CD8-positive, alpha-beta memory T cell (primary cell): ENCODE measurements at regions not wholly inside any gene's neighbourhood (a gene's known extent, or its start where the extent isn't known, plus 50 kb on each side); places are given as distances from the start of the nearest gene placed in this dataset.

Experiments used
- CTCF ChIA-PET: fragments of 350-600 bp; sonication (Branson Sonifier 250); formaldehyde crosslinking; loops from one replicate; lab custom pipeline; 2021; ENCODE audit warnings: antibody characterized with exemption; lab: Charles Lee
- POLR2A ChIA-PET: fragments of 350-600 bp; sonication (Branson Sonifier 250); formaldehyde crosslinking; loops from one replicate; lab custom pipeline; 2021; ENCODE audit warnings: antibody characterized with exemption; lab: Charles Lee
- DNase-seq, 5 donors: peaks; one replicate each; pipeline versions ENCODE4 v3.0.0 to v3.0.0-alpha.2; 2020 to 2022; ENCODE audit warnings: mixed read lengths in 1 of 5
- H3K27ac ChIP-seq: one replicate; pipeline ENCODE4 v1.7.0; 2013; ENCODE audit warnings: low read depth, mild to moderate bottlenecking, low read length, moderate library complexity
- H3K27me3 ChIP-seq: 2 replicates; pipeline ENCODE4 v1.7.0; 2013; ENCODE audit warnings: low read length, mild to moderate bottlenecking; ENCODE audit not compliant: insufficient read depth, poor library complexity, severe bottlenecking
- H3K36me3 ChIP-seq: 2 replicates; pipeline ENCODE4 v1.7.0; 2013; ENCODE audit warnings: mild to moderate bottlenecking, low read length, moderate library complexity; ENCODE audit not compliant: insufficient read depth
- H3K4me1 ChIP-seq: 2 replicates; pipeline ENCODE4 v1.7.0; 2013; ENCODE audit warnings: mild to moderate bottlenecking, low read length, moderate library complexity; ENCODE audit not compliant: insufficient read depth
- H3K4me3 ChIP-seq: 2 replicates; pipeline ENCODE4 v1.7.0; 2013; ENCODE audit warnings: mild to moderate bottlenecking, low read length
- H3K9me3 ChIP-seq: 2 replicates; pipeline ENCODE4 v1.7.0; 2013; ENCODE audit warnings: mild to moderate bottlenecking, low read length
- H3K27ac Mint-ChIP-seq, 8 donors: one replicate each; pipeline ENCODE4 v1.8.0; 2020 to 2021; ENCODE audit warnings: mixed read lengths in 8 of 8, mild to moderate bottlenecking in 6 of 8, inconsistent platforms in 3 of 8, moderate library complexity in 3 of 8
- H3K27me3 Mint-ChIP-seq, 2 donors: one replicate each; pipeline ENCODE4 v1.8.0; 2020 to 2021; ENCODE audit warnings: mixed read lengths in 2 of 2, mild to moderate bottlenecking in 1 of 2, moderate library complexity in 1 of 2
- H3K36me3 Mint-ChIP-seq, 3 donors: one replicate each; pipeline ENCODE4 v1.8.0; 2020 to 2021; ENCODE audit warnings: mixed read lengths in 3 of 3, inconsistent platforms in 1 of 3, mild to moderate bottlenecking in 1 of 3
- H3K4me1 Mint-ChIP-seq, 3 donors: one replicate each; pipeline ENCODE4 v1.8.0; 2020 to 2021; ENCODE audit warnings: mixed read lengths in 3 of 3, inconsistent platforms in 1 of 3, mild to moderate bottlenecking in 1 of 3
- H3K4me3 Mint-ChIP-seq, 7 donors: one replicate each; pipeline ENCODE4 v1.8.0; 2020 to 2021; ENCODE audit warnings: mixed read lengths in 7 of 7, mild to moderate bottlenecking in 6 of 7, moderate library complexity in 4 of 7, inconsistent platforms in 2 of 7
- H3K9me3 Mint-ChIP-seq, 5 donors: one replicate each; pipeline ENCODE4 v1.8.0; 2020 to 2022; ENCODE audit warnings: mixed read lengths in 5 of 5, mild to moderate bottlenecking in 3 of 5, moderate library complexity in 2 of 5, inconsistent platforms in 1 of 5

DNA sequence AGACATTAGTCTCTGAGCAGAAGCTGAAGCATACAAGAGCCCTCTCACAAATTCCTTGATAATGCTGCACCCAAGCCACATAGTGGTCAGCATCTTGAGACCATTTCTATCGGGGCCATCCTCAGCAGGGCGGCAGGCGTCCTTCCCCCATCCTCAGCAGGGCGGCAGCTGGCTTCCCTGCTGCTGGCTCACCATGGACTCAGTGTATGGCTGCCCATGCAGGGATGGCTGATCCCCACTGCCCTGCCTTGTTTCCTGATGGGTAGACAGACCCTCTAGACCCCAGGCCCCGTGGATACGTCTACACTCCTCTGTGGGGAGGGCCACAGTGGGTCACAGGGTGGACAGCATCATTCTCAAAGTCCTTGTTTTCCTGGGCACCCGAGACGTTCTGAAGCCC, 406.8 kb downstream of the TCERG1L start:
- Mint-ChIP-seq H3K36me3 (no peaks in the 10 kb centered on the region), H3K27ac (no peak overlapping the region), H3K9me3 (peaks cover 0 to 3% (median under 1%) of the 10 kb centered on the region in 5 donors), H3K4me1 (no peaks in the 10 kb centered on the region), H3K4me3 (no peak overlapping the region), H3K27me3 (no peaks in the 10 kb centered on the region)
- H3K36me3 ChIP-seq: no peaks in the 10 kb centered on the region
- H3K4me3 ChIP-seq: no peak overlapping the region
- no peaks in the 10 kb centered on the region for H3K27me3 ChIP-seq
- CTCF ChIA-PET: no interaction called here
- H3K4me1 ChIP-seq: no peaks in the 10 kb centered on the region
- no peak for DNase-seq
- H3K9me3 ChIP-seq: no peaks in the 10 kb centered on the region
- no peak overlapping the region for H3K27ac ChIP-seq
- POLR2A ChIA-PET: no interaction called here

DNA sequence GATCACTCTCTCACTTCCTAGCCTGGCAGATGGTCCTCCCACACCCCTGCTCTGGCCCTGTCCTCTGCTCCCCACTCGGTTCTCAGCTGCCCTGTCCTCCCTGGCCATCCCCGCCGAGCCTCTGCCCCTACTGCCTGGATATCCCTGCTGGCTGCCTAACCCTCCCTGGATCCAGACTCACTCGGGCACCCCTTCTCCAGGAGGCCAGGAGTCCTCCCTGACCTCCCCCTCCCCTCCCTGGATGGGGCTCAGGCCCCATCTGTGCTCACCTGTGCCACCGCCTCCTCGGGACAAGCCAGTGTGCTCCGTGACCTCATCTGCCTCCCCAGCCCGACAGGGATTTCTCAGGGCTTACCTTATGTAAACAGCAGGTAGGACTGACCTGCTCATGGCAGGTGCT, 406.1 kb downstream of the TCERG1L start:
- H3K27ac ChIP-seq: no peak overlapping the region
- Mint-ChIP-seq H3K36me3 (no peaks in the 10 kb centered on the region), H3K4me1 (no peaks in the 10 kb centered on the region), H3K27me3 (no peaks in the 10 kb centered on the region), H3K9me3 (peaks cover 0 to 3% (median 2%) of the 10 kb centered on the region in 5 donors), H3K27ac (no peak overlapping the region), H3K4me3 (no peak overlapping the region)
- POLR2A ChIA-PET: no interaction called here
- H3K27me3 ChIP-seq: no peaks in the 10 kb centered on the region
- H3K9me3 ChIP-seq: no peaks in the 10 kb centered on the region
- no peaks in the 10 kb centered on the region for H3K36me3 ChIP-seq
- H3K4me1 ChIP-seq: no peaks in the 10 kb centered on the region
- CTCF ChIA-PET: no interaction called here
- DNase-seq: no peak
- H3K4me3 ChIP-seq: no peak overlapping the region

GRCh38 chr10:130905921-130906320, 405.6 kb downstream of the TCERG1L start:
- POLR2A ChIA-PET: no interaction called here
- Mint-ChIP-seq H3K27ac (no peak overlapping the region), H3K9me3 (peaks cover 0 to 3% (median 3%) of the 10 kb centered on the region in 5 donors), H3K4me1 (no peaks in the 10 kb centered on the region), H3K4me3 (no peak overlapping the region), H3K27me3 (no peaks in the 10 kb centered on the region), H3K36me3 (no peaks in the 10 kb centered on the region)
- H3K36me3 ChIP-seq: no peaks in the 10 kb centered on the region
- no peaks in the 10 kb centered on the region for H3K9me3 ChIP-seq
- H3K27me3 ChIP-seq: no peaks in the 10 kb centered on the region
- H3K4me3 ChIP-seq: no peak overlapping the region
- no peak for DNase-seq
- no peak overlapping the region for H3K27ac ChIP-seq
- CTCF ChIA-PET: no interaction called here
- no peaks in the 10 kb centered on the region for H3K4me1 ChIP-seq

- H3K36me3 Mint-ChIP-seq: no peaks in the 10 kb centered on the region
- Histone ChIP-seq H3K9me3 (no peaks in the 10 kb centered on the region), H3K4me1 (no peaks in the 10 kb centered on the region), H3K4me3 (no peak overlapping the region), H3K27ac (no peak overlapping the region), H3K27me3 (no peaks in the 10 kb centered on the region), H3K36me3 (no peaks in the 10 kb centered on the region)
- peak overlapping the region in 1 of 8 donors; percentile 76 for H3K27ac Mint-ChIP-seq
- POLR2A ChIA-PET: no interaction called here
- no peak for DNase-seq
- peaks cover 0 to 4% of the 10 kb centered on the region in 2 donors for H3K27me3 Mint-ChIP-seq
- CTCF ChIA-PET: no interaction called here
- no peaks in the 10 kb centered on the region for H3K4me1 Mint-ChIP-seq
- peaks cover 5 to 16% (median 11%) of the 10 kb centered on the region in 5 donors for H3K9me3 Mint-ChIP-seq
- H3K4me3 Mint-ChIP-seq: no peak overlapping the region
Observed at GRCh38 chr10:130910848-130911247, 400.7 kb downstream of the TCERG1L start.

GRCh38 chr10:130913844-130914243, 397.7 kb downstream of the TCERG1L start:
- Mint-ChIP-seq H3K27ac (no peak overlapping the region), H3K27me3 (peaks cover 0 to 6% of the 10 kb centered on the region in 2 donors), H3K4me3 (no peak overlapping the region), H3K36me3 (no peaks in the 10 kb centered on the region), H3K4me1 (no peaks in the 10 kb centered on the region), H3K9me3 (peaks cover 5 to 16% (median 11%) of the 10 kb centered on the region in 5 donors)
- Histone ChIP-seq H3K36me3 (no peaks in the 10 kb centered on the region), H3K4me1 (no peaks in the 10 kb centered on the region), H3K4me3 (no peak overlapping the region), H3K9me3 (no peaks in the 10 kb centered on the region), H3K27ac (no peak overlapping the region), H3K27me3 (no peaks in the 10 kb centered on the region)
- ChIA-PET POLR2A (no interaction called here), CTCF (no interaction called here)
- DNase-seq: no peak

GRCh38 chr10:130914367-130914766, 397.2 kb downstream of the TCERG1L start:
- no peak overlapping the region for H3K27ac Mint-ChIP-seq
- H3K4me1 Mint-ChIP-seq: no peaks in the 10 kb centered on the region
- H3K36me3 ChIP-seq: no peaks in the 10 kb centered on the region
- no peak overlapping the region for H3K4me3 ChIP-seq
- H3K27ac ChIP-seq: no peak overlapping the region
- no peak for DNase-seq
- no peaks in the 10 kb centered on the region for H3K36me3 Mint-ChIP-seq
- H3K9me3 Mint-ChIP-seq: peaks cover 5 to 16% (median 11%) of the 10 kb centered on the region in 5 donors
- H3K4me3 Mint-ChIP-seq: no peak overlapping the region
- no peaks in the 10 kb centered on the region for H3K27me3 ChIP-seq
- H3K27me3 Mint-ChIP-seq: peaks cover 0 to 6% of the 10 kb centered on the region in 2 donors
- H3K9me3 ChIP-seq: no peaks in the 10 kb centered on the region
- ChIA-PET CTCF (no interaction called here), POLR2A (no interaction called here)
- no peaks in the 10 kb centered on the region for H3K4me1 ChIP-seq

GRCh38 chr10:130915065-130915464, 396.5 kb downstream of the TCERG1L start:
- Histone ChIP-seq H3K27me3 (no peaks in the 10 kb centered on the region), H3K36me3 (no peaks in the 10 kb centered on the region), H3K27ac (no peak overlapping the region), H3K9me3 (no peaks in the 10 kb centered on the region), H3K4me1 (no peaks in the 10 kb centered on the region), H3K4me3 (no peak overlapping the region)
- ChIA-PET POLR2A (no interaction called here), CTCF (no interaction called here)
- Mint-ChIP-seq H3K36me3 (no peaks in the 10 kb centered on the region), H3K9me3 (peaks cover 5 to 13% (median 9%) of the 10 kb centered on the region in 5 donors), H3K27me3 (peaks cover 0 to 6% of the 10 kb centered on the region in 2 donors), H3K4me3 (no peak overlapping the region), H3K4me1 (no peaks in the 10 kb centered on the region), H3K27ac (no peak overlapping the region)
- no peak for DNase-seq

DNA sequence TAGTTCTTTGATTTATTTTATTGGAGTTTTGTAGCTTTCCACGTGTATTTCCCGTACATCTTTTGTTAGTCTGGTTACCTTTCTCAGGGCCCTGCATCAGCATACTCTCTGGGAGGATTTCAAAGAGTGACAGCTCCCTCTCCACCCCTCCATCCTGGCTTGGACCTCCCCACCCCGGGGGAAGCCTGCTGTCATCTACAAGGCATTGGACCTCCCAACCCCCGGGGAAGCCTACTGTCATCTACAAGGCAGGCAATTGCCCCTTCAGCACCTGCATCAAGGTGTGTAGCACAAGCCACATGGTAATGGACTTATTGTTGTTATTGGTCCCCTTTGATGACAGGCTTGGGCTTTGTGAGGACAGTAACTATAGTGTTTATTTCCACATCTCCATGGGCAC, 390.1 kb downstream of the TCERG1L start:
- Mint-ChIP-seq H3K4me3 (no peak overlapping the region), H3K4me1 (no peaks in the 10 kb centered on the region), H3K36me3 (no peaks in the 10 kb centered on the region), H3K27ac (no peak overlapping the region), H3K27me3 (peaks cover 0 to 1% of the 10 kb centered on the region in 2 donors), H3K9me3 (no peaks in the 10 kb centered on the region)
- DNase-seq: no peak
- Histone ChIP-seq H3K36me3 (no peaks in the 10 kb centered on the region), H3K9me3 (no peaks in the 10 kb centered on the region), H3K27me3 (no peaks in the 10 kb centered on the region), H3K4me3 (no peak overlapping the region), H3K27ac (no peak overlapping the region), H3K4me1 (no peaks in the 10 kb centered on the region)
- POLR2A ChIA-PET: no interaction called here
- CTCF ChIA-PET: no interaction called here
